ENCODE measurements at regions not wholly inside any gene's neighbourhood (a gene's known extent, or its start where the extent isn't known, plus 50 kb on each side); places are given as distances from the start of the nearest gene placed in this dataset.

DNA sequence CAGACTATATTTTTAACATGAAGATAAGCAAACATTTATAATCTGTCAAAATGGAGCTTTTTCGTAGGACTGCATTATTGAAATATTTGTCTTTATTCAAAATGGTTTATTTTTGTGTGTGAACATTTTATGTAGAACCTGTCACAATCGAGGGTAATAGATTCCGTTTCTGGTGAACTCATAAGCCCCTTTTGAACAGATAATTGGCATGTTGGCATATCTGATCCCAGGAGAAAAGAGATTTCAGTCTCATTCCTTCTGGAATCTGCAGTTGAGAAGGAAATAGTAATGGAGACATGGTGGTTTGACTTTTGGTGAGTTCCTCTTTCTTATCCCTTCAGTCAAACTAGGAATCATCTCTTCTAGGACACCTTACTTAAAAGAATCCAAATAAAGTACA, 427.9 kb upstream of the B3GALT2 start:
- DNase-seq, result no peak

GRCh38 chr1:193613041-193613440, 426.6 kb upstream of the B3GALT2 start:
- no peak for DNase-seq

DNA sequence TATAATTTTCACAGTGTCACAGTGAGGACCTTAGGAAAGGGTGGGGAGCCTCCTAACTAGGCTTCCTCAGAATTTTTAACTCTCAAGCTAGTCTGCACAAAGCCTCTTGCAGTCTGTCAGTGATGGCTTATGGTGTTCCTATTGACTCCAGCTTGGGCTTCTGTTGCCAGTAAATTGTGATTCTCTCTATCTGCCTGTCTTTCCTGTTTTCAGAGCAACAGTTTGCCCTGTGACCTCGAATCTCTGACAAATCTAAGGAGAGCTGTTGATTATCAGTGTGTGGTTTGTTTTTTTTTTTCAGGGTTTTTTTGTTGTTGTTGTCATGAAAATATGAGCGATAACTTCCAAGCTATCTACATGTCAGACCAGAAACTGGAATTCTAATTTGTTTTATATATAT, 423.2 kb upstream of the B3GALT2 start:
- no peak for DNase-seq

DNA sequence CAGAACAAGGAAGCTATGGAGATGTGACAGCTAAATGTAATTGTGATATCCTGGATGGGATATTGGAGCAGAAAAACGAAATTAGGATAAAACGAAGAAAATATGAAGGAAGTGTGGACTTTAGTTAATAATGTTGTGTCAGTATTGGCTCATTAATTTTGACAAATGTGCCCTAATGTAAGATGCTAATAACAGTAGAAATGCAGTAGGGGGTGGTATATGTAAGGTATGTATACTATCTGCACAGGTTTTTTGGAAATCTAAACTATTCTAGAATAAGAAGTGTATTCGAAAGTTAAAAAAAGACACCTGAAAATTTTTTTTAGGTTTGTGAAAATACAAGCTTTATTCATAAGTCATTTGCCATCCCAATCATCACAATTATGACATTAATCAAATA, 421.4 kb upstream of the B3GALT2 start:
- DNase-seq, result no peak

- DNase-seq, result no peak
Measured at GRCh38 chr1:193606035-193606434, 419.6 kb upstream of the B3GALT2 start.

DNA sequence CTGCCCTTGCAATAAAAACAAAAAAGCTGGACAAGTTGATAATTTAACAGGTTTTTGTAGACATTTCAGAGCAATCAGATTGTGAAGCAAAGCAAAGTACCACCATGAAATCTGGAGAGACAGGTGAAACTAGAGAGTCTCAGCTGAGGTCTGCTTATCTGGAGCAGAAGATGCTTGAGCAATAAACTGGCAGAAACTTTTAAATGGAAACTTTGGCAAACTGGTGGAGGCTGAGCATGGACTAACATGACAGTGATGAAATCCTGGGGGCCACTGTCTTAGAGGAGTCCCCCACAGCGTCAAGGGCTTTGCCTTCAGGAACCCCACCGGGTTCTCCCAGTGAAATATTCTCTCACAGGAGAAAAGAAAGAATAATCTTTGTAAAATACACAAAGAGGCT, 416.3 kb upstream of the B3GALT2 start:
- DNase-seq, result no peak

- DNase-seq, result no peak
Measured at GRCh38 chr1:193593147-193593885, 406.9 kb upstream of the B3GALT2 start.

DNA sequence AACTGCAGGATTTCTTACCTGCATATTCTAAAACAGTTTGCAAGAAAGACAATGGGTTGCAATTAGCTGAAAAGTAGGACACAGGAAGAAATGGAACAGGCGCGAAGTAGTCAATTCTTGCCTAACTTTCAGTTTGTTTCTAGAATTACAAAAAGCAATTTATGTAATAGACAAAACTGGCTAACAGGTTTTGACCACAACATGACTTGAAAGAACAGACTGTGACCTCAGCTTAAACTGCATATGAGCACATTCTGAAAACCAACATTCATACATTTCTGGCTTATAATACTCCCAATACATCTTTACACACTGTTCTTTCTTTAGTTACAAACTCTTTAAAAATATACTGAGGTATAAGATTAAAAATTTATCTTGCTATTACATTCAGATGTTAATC, 405.9 kb upstream of the B3GALT2 start:
- no peak for DNase-seq

- DNase-seq, result no peak
Measured at GRCh38 chr1:193590102-193590501, 403.7 kb upstream of the B3GALT2 start.

GRCh38 chr1:193589597-193590040, 403.2 kb upstream of the B3GALT2 start:
- peak; percentile 71 for DNase-seq

DNA sequence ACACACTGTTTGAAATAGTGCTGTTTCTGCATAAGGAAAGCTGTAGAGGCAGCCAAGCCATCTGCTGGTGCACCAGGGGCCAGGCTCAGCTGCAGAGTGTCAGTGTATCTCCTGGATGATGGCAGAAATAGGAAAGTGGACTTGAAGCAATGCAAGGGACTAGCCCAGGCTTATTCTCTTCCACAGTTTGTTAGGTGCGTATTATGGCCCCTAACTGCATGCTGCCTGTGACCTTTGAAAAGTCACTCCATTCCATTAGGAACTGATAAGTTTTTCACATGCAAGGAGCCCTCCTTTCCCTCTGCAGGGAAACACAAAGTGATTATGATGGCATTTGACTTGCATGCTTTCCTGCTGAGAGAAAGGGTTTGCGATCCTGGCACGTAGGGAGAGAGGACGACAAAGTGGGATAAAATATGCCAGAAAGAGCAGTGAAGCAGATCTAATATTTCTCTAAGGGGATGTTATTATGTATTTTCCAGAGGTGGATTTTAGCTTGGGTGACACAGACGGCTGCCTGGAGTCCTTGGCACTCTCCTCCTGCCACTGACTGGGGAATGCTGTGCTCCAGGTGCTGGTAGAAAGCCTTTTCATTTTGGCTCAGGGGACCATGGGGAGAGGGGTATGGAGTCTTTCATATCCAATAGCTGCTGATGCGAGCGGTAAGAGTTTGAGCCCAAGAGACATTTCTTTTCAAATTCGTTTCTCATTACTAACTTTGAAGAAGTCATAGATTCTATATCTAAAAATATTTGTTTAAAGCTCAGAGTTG, 402.1 kb upstream of the B3GALT2 start:
- DNase-seq, result no peak

DNA sequence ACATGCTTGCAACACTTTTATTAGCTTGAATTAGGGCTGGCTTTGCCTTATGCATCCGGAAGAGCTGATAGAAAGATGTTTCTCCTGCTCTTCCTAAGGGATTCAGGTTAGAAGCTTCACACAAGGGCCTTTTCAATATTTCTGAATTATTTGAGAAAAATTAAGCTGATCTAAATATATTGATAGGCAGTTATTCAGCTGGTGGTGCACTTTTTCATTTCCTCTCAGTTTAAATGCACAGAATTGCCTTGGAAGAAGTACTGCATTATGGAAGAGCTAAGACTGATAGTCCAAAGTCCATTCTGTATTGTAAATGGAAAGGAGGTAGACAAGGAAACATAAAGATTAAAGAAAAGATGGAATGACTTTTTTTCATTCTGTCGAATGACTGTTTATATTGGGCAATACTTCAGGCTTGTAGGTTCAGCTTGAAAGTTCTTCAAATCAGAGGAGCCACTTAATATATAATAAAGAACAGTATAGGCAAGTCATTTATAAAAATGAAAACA, 398.4 kb upstream of the B3GALT2 start:
- DNase-seq, result no peak

DNA sequence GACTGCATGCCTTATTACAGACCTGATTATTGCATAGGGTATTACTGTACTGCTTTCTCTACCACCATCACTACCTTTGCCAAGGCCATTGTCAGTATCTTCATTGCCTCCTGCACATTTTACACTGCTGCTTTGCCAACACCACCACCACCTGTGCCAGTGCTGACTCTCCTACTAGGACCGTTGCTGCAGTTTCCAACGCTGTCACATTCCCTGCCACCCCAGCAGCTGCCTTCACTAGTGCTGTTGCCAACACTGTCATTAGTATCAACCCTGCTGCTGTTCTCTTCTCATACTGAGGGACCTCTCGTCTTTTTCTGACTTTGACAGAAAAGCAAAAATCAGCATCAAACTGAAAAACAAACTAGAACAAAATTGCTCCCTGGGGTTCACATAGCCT, 394.9 kb upstream of the B3GALT2 start:
- no peak for DNase-seq

- DNase-seq, result no peak
Measured at GRCh38 chr1:193580419-193580818, 394.0 kb upstream of the B3GALT2 start.

- DNase-seq, result no peak
Measured at GRCh38 chr1:193579323-193579722, 392.9 kb upstream of the B3GALT2 start.

DNA sequence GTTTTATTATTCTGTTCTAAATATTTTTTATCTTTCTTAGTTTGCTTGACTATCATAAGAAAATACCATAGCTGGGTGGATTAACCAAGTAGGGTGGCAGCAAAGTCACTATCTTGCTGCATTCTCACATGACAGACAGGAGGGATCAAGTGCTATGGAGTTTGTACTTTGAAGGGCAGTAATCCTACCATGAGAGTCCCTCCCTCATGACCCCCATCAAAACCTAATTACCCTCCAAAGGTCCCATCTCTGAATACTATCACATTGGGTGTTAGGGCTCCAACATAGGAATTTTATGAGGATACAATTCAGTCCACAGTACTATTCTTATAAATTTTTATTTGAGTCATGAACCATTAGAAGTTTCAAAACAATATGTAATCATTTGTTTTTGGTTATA, 388.5 kb upstream of the B3GALT2 start:
- DNase-seq, result no peak

GRCh38 chr1:193569983-193570269, 383.5 kb upstream of the B3GALT2 start:
- DNase-seq, result no peak

GRCh38 chr1:193569096-193569982, 382.9 kb upstream of the B3GALT2 start:
- no peak for DNase-seq

- no peak for DNase-seq
Measured at GRCh38 chr1:193568512-193568911, 382.1 kb upstream of the B3GALT2 start.

DNA sequence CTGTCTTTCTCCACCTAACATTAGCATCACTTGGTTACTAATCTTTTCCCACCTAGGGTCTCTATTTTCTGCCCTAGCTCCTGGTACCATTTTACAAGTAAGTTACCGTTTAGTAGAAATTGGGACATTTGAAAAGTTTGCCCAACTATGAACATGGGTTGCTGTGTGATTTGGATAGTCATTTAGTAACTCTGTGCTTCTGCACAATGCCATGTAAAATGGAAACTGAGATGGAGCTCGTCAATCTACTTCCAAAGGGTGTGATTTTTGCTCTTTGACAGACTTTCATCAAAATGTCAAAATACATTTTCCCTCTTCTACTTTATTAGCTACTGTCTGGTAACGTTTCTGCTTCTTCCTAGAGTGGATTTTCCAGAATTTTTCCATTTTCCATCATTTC, 381.5 kb upstream of the B3GALT2 start:
- DNase-seq, result no peak

DNA sequence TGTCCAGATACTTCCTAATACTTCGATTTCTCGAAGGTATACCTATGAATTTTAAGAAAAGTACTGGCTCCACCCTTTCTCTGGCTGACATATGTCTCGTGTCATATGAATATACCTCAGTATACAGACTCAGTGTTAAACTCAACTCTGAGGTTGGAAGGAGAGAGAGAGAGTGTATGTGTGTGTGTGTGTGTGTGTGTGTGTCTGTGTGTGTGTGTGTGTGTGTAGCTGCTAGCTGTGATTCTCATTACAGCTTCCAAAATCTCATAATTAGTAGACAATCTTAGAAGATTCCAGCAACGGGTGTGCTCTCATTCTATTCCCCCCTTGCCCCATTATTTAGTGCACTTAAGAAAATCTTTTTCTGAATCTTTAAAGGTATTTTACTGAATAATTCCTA, 380.3 kb upstream of the B3GALT2 start:
- no peak for DNase-seq

DNA sequence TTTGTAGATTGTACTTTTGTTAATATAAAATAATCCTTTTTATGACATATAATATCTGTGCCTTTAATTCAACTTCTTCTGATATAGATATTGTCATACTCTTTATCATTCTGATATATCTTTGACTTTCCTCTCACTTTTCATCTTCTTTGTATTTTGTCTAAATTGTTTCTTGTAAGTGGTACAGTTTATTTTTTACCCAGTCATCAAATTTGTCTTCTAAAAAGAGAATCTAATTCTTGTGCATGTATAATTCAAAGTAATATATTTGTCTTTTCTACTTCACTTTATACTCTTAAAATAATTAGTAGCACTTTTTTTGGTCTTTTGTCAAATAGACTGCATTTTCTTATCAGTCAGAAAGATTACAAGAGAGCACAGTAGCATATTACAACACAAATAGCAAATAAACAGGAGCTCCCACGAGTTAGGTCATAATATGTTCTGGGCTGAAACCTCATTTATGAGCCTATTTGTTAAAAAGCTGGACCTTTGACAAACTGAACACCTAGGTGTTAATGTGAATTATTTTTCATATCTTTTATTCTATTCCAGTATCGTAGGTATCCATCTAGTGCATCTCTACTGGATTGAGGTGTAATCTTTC, 379.7 kb upstream of the B3GALT2 start:
- no peak for DNase-seq

GRCh38 chr1:193562121-193562520, 375.7 kb upstream of the B3GALT2 start:
- no peak for DNase-seq
